ENCODE measurements at regions not wholly inside any gene's neighbourhood (a gene's known extent, or its start where the extent isn't known, plus 50 kb on each side); places are given as distances from the start of the nearest gene placed in this dataset.

GRCh38 chr22:25388866-25389540, 169.6 kb downstream of the CRYBB2 start:
- peaks cover 7 to 8% of the 10 kb centered on the region in 2 donors for H3K4me1 ChIP-seq (ENCODE audit: control insufficient read depth in 2 of 2, insufficient read depth in 2 of 2, low read length in 1 of 2)
- no peaks in the 10 kb centered on the region for H3K27me3 ChIP-seq (ENCODE audit: control insufficient read depth in 1 of 2, insufficient read depth in 2 of 2, low read length in 2 of 2)
- WGBS, 2 donors = 57 to 65% methylated on average over 10 of the region's 10 CpGs
- no peak overlapping the region for H3K27ac ChIP-seq (ENCODE audit: low read depth in 2 of 2, low read length in 1 of 2)
- H3K9me3 ChIP-seq (ENCODE audit: control insufficient read depth in 2 of 2, insufficient read depth in 1 of 2, low read depth in 1 of 2, low read length in 1 of 2) = no peaks in the 10 kb centered on the region
- H3K4me3 ChIP-seq (ENCODE audit: low read depth in 1 of 2, low read length in 2 of 2) = no peak overlapping the region
- no peaks in the 10 kb centered on the region for H3K36me3 ChIP-seq (ENCODE audit: control insufficient read depth in 2 of 2, insufficient read depth in 2 of 2, low read length in 1 of 2)

- Histone ChIP-seq H3K9me3 (ENCODE audit: control insufficient read depth in 2 of 2, insufficient read depth in 1 of 2, low read depth in 1 of 2, low read length in 1 of 2) (no peaks in the 10 kb centered on the region), H3K27me3 (ENCODE audit: control insufficient read depth in 1 of 2, insufficient read depth in 2 of 2, low read length in 2 of 2) (no peaks in the 10 kb centered on the region), H3K4me3 (ENCODE audit: low read depth in 1 of 2, low read length in 2 of 2) (no peak overlapping the region), H3K27ac (ENCODE audit: low read depth in 2 of 2, low read length in 1 of 2) (no peak overlapping the region), H3K36me3 (ENCODE audit: control insufficient read depth in 2 of 2, insufficient read depth in 2 of 2, low read length in 1 of 2) (no peaks in the 10 kb centered on the region), H3K4me1 (ENCODE audit: control insufficient read depth in 2 of 2, insufficient read depth in 2 of 2, low read length in 1 of 2) (peaks cover 7 to 8% of the 10 kb centered on the region in 2 donors)
- 89 to 93% methylated on average over 11 of the region's 11 CpGs for WGBS, 2 donors
Measured at GRCh38 chr22:25389541-25389919, 170.1 kb downstream of the CRYBB2 start.

GRCh38 chr22:25390297-25391240, 171.1 kb downstream of the CRYBB2 start:
- WGBS, 2 donors = 90 to 91% methylated on average over 20 of the region's 20 CpGs
- no peaks in the 10 kb centered on the region for H3K9me3 ChIP-seq (ENCODE audit: control insufficient read depth in 2 of 2, insufficient read depth in 1 of 2, low read depth in 1 of 2, low read length in 1 of 2)
- no peak overlapping the region for H3K27ac ChIP-seq (ENCODE audit: low read depth in 2 of 2, low read length in 1 of 2)
- no peak overlapping the region for H3K4me3 ChIP-seq (ENCODE audit: low read depth in 1 of 2, low read length in 2 of 2)
- H3K4me1 ChIP-seq (ENCODE audit: control insufficient read depth in 2 of 2, insufficient read depth in 2 of 2, low read length in 1 of 2) = peaks cover 7 to 8% of the 10 kb centered on the region in 2 donors
- no peaks in the 10 kb centered on the region for H3K36me3 ChIP-seq (ENCODE audit: control insufficient read depth in 2 of 2, insufficient read depth in 2 of 2, low read length in 1 of 2)
- no peaks in the 10 kb centered on the region for H3K27me3 ChIP-seq (ENCODE audit: control insufficient read depth in 1 of 2, insufficient read depth in 2 of 2, low read length in 2 of 2)

GRCh38 chr22:25392584-25392983, 171.9 kb upstream of the GRK3 start:
- WGBS, 2 donors = 90 to 93% methylated on average over 8 of the region's 8 CpGs
- Histone ChIP-seq H3K27me3 (ENCODE audit: control insufficient read depth in 1 of 2, insufficient read depth in 2 of 2, low read length in 2 of 2) (no peaks in the 10 kb centered on the region), H3K9me3 (ENCODE audit: control insufficient read depth in 2 of 2, insufficient read depth in 1 of 2, low read depth in 1 of 2, low read length in 1 of 2) (no peaks in the 10 kb centered on the region), H3K4me3 (ENCODE audit: low read depth in 1 of 2, low read length in 2 of 2) (no peak overlapping the region), H3K36me3 (ENCODE audit: control insufficient read depth in 2 of 2, insufficient read depth in 2 of 2, low read length in 1 of 2) (no peaks in the 10 kb centered on the region), H3K4me1 (ENCODE audit: control insufficient read depth in 2 of 2, insufficient read depth in 2 of 2, low read length in 1 of 2) (peaks cover 3 to 7% of the 10 kb centered on the region in 2 donors), H3K27ac (ENCODE audit: low read depth in 2 of 2, low read length in 1 of 2) (no peak overlapping the region)

GRCh38 chr22:25393121-25393805, 171.2 kb upstream of the GRK3 start:
- Histone ChIP-seq H3K4me3 (ENCODE audit: low read depth in 1 of 2, low read length in 2 of 2) (no peak overlapping the region), H3K36me3 (ENCODE audit: control insufficient read depth in 2 of 2, insufficient read depth in 2 of 2, low read length in 1 of 2) (no peaks in the 10 kb centered on the region), H3K4me1 (ENCODE audit: control insufficient read depth in 2 of 2, insufficient read depth in 2 of 2, low read length in 1 of 2) (peaks cover 3 to 7% of the 10 kb centered on the region in 2 donors), H3K27me3 (ENCODE audit: control insufficient read depth in 1 of 2, insufficient read depth in 2 of 2, low read length in 2 of 2) (no peaks in the 10 kb centered on the region), H3K27ac (ENCODE audit: low read depth in 2 of 2, low read length in 1 of 2) (no peak overlapping the region), H3K9me3 (ENCODE audit: control insufficient read depth in 2 of 2, insufficient read depth in 1 of 2, low read depth in 1 of 2, low read length in 1 of 2) (no peaks in the 10 kb centered on the region)
- 92 to 96% methylated on average over 15 of the region's 15 CpGs for WGBS, 2 donors

GRCh38 chr22:25395468-25395867, 169.0 kb upstream of the GRK3 start:
- Histone ChIP-seq H3K4me3 (ENCODE audit: low read depth in 1 of 2, low read length in 2 of 2) (no peak overlapping the region), H3K9me3 (ENCODE audit: control insufficient read depth in 2 of 2, insufficient read depth in 1 of 2, low read depth in 1 of 2, low read length in 1 of 2) (no peaks in the 10 kb centered on the region), H3K4me1 (ENCODE audit: control insufficient read depth in 2 of 2, insufficient read depth in 2 of 2, low read length in 1 of 2) (peaks cover under 1 to 2% of the 10 kb centered on the region in 2 donors), H3K27me3 (ENCODE audit: control insufficient read depth in 1 of 2, insufficient read depth in 2 of 2, low read length in 2 of 2) (no peaks in the 10 kb centered on the region), H3K27ac (ENCODE audit: low read depth in 2 of 2, low read length in 1 of 2) (no peak overlapping the region), H3K36me3 (ENCODE audit: control insufficient read depth in 2 of 2, insufficient read depth in 2 of 2, low read length in 1 of 2) (no peaks in the 10 kb centered on the region)
- WGBS, 2 donors = 70 to 75% methylated on average over 8 of the region's 8 CpGs

- H3K36me3 ChIP-seq (ENCODE audit: control insufficient read depth in 2 of 2, insufficient read depth in 2 of 2, low read length in 1 of 2) = no peaks in the 10 kb centered on the region
- no peaks in the 10 kb centered on the region for H3K9me3 ChIP-seq (ENCODE audit: control insufficient read depth in 2 of 2, insufficient read depth in 1 of 2, low read depth in 1 of 2, low read length in 1 of 2)
- H3K27ac ChIP-seq (ENCODE audit: low read depth in 2 of 2, low read length in 1 of 2) = no peak overlapping the region
- H3K4me3 ChIP-seq (ENCODE audit: low read depth in 1 of 2, low read length in 2 of 2) = no peak overlapping the region
- peaks cover 3 to 5% of the 10 kb centered on the region in 2 donors for H3K4me1 ChIP-seq (ENCODE audit: control insufficient read depth in 2 of 2, insufficient read depth in 2 of 2, low read length in 1 of 2)
- WGBS, 2 donors = 81 to 94% methylated on average over 3 of the region's 3 CpGs
- H3K27me3 ChIP-seq (ENCODE audit: control insufficient read depth in 1 of 2, insufficient read depth in 2 of 2, low read length in 2 of 2) = no peaks in the 10 kb centered on the region
Measured at GRCh38 chr22:25395915-25396314, 168.6 kb upstream of the GRK3 start.

- Histone ChIP-seq H3K4me3 (ENCODE audit: low read depth in 1 of 2, low read length in 2 of 2) (no peak overlapping the region), H3K27me3 (ENCODE audit: control insufficient read depth in 1 of 2, insufficient read depth in 2 of 2, low read length in 2 of 2) (no peaks in the 10 kb centered on the region), H3K9me3 (ENCODE audit: control insufficient read depth in 2 of 2, insufficient read depth in 1 of 2, low read depth in 1 of 2, low read length in 1 of 2) (no peaks in the 10 kb centered on the region), H3K4me1 (ENCODE audit: control insufficient read depth in 2 of 2, insufficient read depth in 2 of 2, low read length in 1 of 2) (peaks cover 6 to 7% of the 10 kb centered on the region in 2 donors), H3K36me3 (ENCODE audit: control insufficient read depth in 2 of 2, insufficient read depth in 2 of 2, low read length in 1 of 2) (no peaks in the 10 kb centered on the region), H3K27ac (ENCODE audit: low read depth in 2 of 2, low read length in 1 of 2) (no peak overlapping the region)
- WGBS, 2 donors = 89 to 91% methylated on average over 10 of the region's 10 CpGs
Measured at GRCh38 chr22:25396615-25397200, 167.8 kb upstream of the GRK3 start.

- Histone ChIP-seq H3K27ac (ENCODE audit: low read depth in 2 of 2, low read length in 1 of 2) (no peak overlapping the region), H3K36me3 (ENCODE audit: control insufficient read depth in 2 of 2, insufficient read depth in 2 of 2, low read length in 1 of 2) (no peaks in the 10 kb centered on the region), H3K4me3 (ENCODE audit: low read depth in 1 of 2, low read length in 2 of 2) (no peak overlapping the region), H3K9me3 (ENCODE audit: control insufficient read depth in 2 of 2, insufficient read depth in 1 of 2, low read depth in 1 of 2, low read length in 1 of 2) (no peaks in the 10 kb centered on the region), H3K4me1 (ENCODE audit: control insufficient read depth in 2 of 2, insufficient read depth in 2 of 2, low read length in 1 of 2) (peaks cover 9 to 12% of the 10 kb centered on the region in 2 donors), H3K27me3 (ENCODE audit: control insufficient read depth in 1 of 2, insufficient read depth in 2 of 2, low read length in 2 of 2) (no peaks in the 10 kb centered on the region)
- WGBS, 2 donors = 64 to 66% methylated on average over 3 of the region's 3 CpGs
Measured at GRCh38 chr22:25397616-25398015, 166.9 kb upstream of the GRK3 start.

Data from esophagus (tissue), 2 donors.